NCI-H1694 (cell line): ENCODE measurements at regions not wholly inside any gene's neighbourhood (a gene's known extent, or its start where the extent isn't known, plus 50 kb on each side); places are given as distances from the start of the nearest gene placed in this dataset.

Experiments
- DNase-seq: peaks from one replicate; lab custom pipeline; 2025; lab: John Stamatoyannopoulos, UW

- no peak for DNase-seq
Measured at GRCh38 chr14:49016381-49016780, 569.8 kb downstream of the RPS29 start.

DNA sequence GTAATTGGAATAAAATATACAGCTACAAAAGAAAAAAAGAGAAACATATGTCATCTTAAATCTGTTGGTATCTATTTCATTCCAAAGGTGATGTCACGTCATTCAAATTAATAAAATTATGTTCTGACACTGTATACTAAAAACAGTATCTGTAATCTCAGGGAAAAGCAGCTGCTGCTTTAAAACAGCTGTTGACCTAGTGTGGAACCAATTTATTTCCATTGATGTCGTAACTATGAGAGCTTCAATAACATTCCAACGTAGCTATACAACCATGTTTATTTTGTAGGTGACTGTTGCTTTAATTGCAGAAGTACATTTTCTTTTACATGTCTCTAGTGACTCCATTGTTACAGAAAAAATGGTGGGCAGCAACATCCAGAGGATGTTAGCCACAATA, 571.7 kb downstream of the RPS29 start:
- DNase-seq = no peak

DNA sequence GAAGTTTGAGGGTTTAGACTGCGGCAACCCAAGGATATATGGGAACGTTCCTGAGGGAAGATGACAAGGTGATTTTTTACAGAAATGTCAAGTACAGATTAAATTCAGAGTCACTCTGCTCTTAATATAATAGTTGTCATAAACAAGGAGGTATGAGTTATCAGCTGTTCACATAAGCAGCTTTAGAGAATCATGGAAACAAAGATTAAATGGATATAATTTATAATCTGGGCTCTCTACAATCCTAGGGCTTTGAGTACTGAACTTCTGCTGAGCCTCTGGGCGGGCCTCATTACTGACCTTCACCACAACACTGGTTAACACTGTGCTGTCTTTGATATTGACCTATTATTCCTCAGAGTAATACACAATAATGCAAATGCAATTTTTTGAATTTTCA, 577.8 kb downstream of the RPS29 start:
- no peak for DNase-seq

DNA sequence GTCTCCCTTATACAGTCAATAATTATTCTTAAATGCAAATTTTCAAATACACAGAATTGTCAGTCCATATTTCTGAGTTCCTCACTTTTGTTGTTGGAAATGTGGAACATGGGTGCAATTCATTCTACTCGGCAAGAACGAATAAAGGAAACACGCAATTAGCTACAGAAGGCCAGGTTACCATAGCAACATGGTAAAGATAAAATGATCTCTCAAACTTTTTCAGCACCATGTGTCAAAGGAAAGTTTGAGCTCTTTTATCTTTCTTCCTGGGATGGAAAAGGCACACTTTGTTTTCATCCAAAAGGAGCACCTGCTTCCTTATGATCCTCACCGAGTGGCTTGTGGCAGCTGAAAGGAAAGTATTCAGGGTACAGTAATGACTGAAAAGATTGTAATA, 595.0 kb downstream of the RPS29 start:
- DNase-seq = no peak

- DNase-seq = no peak
Measured at GRCh38 chr14:48983351-48983888, 602.8 kb downstream of the RPS29 start.

DNA sequence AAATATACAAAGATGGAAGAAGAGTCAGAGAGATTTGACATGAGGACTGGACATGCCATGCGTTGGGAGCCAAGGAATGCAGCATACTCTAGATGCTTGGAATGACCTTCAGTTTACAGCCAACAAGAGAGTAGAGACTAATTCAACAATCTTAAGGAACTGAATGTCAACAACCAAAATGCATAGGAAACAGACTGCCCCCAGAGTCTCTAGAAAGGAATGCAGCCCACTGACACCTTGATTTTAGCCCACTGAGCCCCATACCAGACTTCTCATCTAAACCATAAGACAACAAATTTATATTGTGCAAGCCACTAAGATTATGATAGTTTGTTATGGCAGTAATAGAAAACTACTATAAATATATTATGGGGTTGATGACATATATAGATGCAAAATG, 611.2 kb downstream of the RPS29 start:
- no peak for DNase-seq

DNA sequence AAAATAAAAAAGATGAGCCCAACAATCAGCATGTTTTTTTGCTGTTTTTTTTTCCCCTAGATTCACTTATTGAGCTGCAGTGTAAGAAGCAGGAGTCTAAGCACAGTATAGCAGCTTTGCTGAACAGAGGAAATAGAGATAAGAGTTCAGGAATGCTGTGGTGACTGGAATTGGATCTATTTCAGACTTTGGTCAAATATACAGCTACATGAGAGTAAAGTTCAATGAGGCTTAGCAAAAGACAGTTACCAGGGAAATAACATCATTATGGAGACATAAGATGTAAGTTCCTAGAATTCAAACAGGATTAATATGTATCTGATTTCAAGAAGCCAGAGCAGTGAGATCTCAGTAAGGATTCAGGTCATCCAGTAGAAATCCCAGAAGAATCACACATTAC, 613.0 kb downstream of the RPS29 start:
- no peak for DNase-seq

DNA sequence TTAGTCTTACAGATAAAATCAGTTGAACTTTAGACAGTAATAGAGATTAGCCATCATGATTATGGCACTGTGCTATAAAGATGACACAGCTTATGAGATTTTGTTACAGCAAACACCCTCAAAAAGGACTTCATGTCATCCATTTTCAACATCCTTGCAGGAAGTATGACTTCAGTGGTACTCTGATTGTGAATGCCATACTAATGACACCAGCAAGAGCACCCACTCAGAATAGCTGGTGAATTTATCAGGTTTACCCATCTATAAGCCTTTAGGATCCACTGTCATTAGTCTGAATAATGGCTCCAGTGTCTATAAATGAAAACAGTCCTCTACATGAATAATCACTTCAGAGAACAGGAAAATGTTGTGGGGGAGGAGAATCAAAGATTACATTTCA, 615.2 kb downstream of the RPS29 start:
- DNase-seq = no peak

DNA sequence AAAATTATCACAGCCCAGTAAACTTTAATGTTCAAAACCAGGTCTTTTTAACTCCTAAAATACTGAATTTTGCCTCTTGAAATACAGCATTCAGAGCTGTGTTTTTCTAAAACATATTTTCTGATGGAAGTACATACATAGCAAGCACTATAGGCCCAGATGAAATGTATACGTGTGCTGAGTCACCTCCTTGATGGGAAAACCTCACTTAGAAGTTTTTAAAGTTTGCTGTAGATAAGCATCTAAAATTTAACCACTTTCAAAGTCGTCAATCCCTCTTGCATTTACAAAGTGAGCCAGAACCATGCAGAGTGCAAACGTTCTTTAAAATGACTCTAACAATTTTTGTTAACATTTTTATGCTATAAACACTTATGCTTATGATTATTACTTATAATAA, 618.8 kb downstream of the RPS29 start:
- no peak for DNase-seq

GRCh38 chr14:48963231-48963790, 622.9 kb downstream of the RPS29 start:
- DNase-seq = no peak

GRCh38 chr14:48957486-48957885, 628.7 kb downstream of the RPS29 start:
- no peak for DNase-seq

DNA sequence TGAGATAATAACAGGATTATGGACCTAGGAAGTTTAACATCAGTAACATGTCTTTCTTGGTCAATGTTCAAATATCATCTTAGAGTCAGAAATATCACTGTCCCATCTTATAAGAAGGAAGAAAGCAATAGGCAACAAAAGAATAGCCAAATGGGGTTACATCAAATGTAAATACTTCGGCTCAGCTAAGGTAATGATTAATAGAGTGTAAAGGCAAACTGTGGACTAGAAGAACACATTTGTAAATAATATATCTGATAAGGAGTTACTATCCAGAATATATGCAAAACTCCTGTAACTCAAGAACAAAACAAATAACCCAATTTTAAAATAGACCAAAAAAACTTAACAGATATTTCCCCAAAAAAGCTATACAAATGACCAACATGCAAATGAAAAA, 630.3 kb downstream of the RPS29 start:
- no peak for DNase-seq

DNA sequence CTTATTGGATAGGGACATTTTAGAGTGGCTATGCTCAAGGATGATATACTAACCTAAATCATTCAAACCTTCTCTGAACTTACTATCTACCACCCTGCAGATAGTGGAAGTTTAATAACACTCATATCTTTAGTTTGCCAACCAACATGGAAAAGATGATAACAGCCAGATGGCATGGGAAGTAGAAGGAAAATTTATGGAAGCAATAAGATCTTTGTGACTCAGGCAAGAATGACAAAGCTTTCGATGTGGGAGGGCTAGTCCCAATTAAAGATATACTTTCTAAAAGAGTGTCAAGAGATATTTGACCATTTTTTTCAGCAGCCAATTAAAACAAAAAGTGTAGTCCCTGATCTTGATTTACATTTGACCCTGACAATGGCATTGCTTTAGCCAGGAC, 631.7 kb downstream of the RPS29 start:
- DNase-seq = no peak

DNA sequence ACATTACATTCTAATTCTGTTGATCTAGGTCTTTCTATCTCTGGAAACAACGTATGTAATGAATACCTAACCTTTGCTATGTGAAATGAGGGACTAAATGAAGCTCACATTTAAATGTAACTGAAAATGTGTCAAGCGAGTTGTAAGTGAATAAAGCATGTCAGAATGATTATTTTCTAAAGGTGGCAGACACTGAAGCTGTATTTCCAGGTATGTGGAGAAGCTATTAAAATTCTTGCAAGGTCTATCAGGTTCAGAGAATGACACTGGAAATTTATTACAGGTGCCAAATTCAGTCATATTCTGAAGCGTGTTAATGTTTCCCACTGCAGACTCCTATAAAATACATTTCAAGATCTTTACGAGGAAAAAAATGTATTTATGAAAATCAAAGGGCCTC, 641.4 kb downstream of the RPS29 start:
- no peak for DNase-seq

- no peak for DNase-seq
Measured at GRCh38 chr14:48943913-48944312, 642.3 kb downstream of the RPS29 start.

GRCh38 chr14:48937541-48938195, 648.5 kb downstream of the RPS29 start:
- DNase-seq = no peak

GRCh38 chr14:48936849-48937248, 649.3 kb downstream of the RPS29 start:
- DNase-seq = no peak

DNA sequence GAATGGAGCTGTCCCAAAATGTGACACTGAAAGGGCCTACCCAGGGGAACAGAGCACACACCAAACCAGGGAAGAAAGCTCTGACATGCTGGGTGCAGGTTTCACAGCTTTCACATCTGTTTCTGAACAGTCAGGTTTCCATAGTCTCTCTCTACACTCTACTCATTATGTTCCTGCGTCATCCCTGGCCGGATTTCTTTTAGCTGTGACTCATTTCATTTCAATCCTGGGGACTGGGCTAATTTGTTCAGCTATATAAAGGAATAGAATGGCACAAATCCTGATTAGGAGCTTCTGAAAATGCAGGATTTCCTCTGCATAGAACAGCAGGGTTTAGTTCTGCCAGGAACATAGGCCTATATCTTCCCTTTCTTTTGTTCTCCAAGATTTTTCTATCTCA, 649.8 kb downstream of the RPS29 start:
- no peak for DNase-seq

DNA sequence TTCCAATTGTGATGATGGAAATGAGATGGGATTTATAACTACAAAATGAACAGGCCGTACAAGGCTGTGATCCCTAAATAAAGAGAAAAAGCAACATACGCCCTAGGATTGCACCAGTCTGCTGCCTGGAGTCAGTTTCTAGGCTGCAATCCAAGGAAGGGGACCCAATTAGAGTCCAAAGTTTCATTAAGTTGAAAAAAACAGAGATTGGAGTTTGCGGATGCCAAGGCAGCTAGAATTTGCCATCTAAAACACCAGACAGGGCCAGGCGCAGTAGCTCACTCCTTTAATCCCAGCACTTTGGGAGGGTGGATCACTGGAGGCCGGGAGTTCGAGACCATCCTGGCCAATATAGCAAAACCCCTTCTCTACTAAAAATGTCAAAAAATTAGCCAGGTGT, 661.0 kb downstream of the RPS29 start:
- DNase-seq = no peak

DNA sequence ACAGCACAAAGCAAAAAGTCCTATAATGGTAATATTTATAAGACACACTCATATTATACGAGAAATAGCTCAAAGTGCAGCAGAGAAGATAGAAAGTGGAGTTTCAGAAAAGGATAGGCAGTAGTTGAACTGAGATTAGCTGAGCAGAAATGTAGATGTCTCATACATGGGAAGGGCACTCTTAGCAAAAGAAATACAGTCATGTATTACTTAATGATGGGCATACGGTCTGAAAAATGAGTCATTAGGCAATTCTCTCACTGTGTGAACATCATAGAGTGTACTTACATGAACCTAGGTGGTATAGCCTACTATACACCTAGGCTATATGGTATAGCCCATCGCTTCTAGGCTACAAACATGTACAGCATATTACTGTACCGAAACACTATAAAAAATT, 671.3 kb downstream of the RPS29 start:
- no peak for DNase-seq

GRCh38 chr14:48914382-48914781, 671.8 kb downstream of the RPS29 start:
- DNase-seq = no peak

- no peak for DNase-seq
Measured at GRCh38 chr14:48900565-48900964, 685.6 kb downstream of the RPS29 start.

DNA sequence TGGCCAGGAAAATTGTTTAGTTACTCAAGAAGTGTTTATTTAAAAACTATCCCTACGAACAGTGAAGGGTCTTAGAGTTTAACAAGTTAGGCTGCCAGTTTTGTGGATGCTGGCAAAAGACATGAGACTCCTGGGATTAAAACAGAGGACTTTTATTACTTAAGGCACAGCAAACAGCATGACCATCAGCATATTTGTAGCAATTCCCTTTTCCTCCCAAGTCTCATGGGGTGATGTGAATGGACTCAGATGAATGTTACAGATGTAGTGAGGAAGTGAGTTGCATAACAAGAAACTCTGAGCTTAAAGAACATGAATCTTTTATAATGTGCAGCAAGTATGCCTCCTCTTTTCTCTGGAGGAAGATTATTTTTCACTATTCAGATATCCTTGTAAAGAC, 695.8 kb downstream of the RPS29 start:
- no peak for DNase-seq

GRCh38 chr14:48876806-48877340, 709.3 kb downstream of the RPS29 start:
- no peak for DNase-seq
